Breast epithelium (tissue), 4 donors: ENCODE measurements at regions not wholly inside any gene's neighbourhood (a gene's known extent, or its start where the extent isn't known, plus 50 kb on each side); places are given as distances from the start of the nearest gene placed in this dataset.
"Not testable (repeated sequence)": the region's sequence is repeated elsewhere in the genome, so short reads cannot be mapped to it uniquely, and the experiment has no call there.

Experiments used
- DNase-seq, 2 donors: peaks; one replicate each; pipeline ENCODE4 v3.0.0-alpha.2; 2019; ENCODE audit warnings: low spot score in 2 of 2
- H3K27ac ChIP-seq, 2 donors: fragments of 200-600 bp; sonication (generic) in 1 of 2; one replicate each; pipeline ENCODE4 v1.5.1; 2016 to 2019; ENCODE audit warnings: mild to moderate bottlenecking in 1 of 2
- H3K27me3 ChIP-seq, 2 donors: fragments of 200-600 bp; sonication (generic) in 1 of 2; one replicate each; pipeline versions ENCODE4 v1.5.1 to v1.6.0; 2017 to 2019; ENCODE audit warnings: control low read depth in 1 of 2, mild to moderate bottlenecking in 1 of 2
- H3K36me3 ChIP-seq: fragments of 200-600 bp; one replicate; pipeline ENCODE4 v1.5.1; 2019
- H3K4me1 ChIP-seq, 2 donors: fragments of 200-600 bp; sonication (generic); one replicate each; pipeline ENCODE4 v1.5.1; 2016 to 2019; ENCODE audit warnings: control low read depth in 1 of 2
- H3K4me3 ChIP-seq, 3 donors: fragments of 200-600 bp; sonication (generic); 1 replicate in 2 of 3; 2 replicates in 1 of 3; pipeline ENCODE4 v1.5.1; 2016 to 2019; ENCODE audit warnings: mild to moderate bottlenecking in 3 of 3, moderate library complexity in 2 of 3
- H3K9me3 ChIP-seq, 2 donors: fragments of 200-600 bp; sonication (generic) in 1 of 2; one replicate each; pipeline ENCODE4 v1.5.1; 2016 to 2019; ENCODE audit warnings: control low read depth in 1 of 2
- CTCF ChIP-seq, 3 donors: fragments of 450-650 bp; IDR thresholded peaks; one replicate each; pipeline ENCODE4 v1.5.1; 2016 to 2017; ENCODE audit warnings: antibody characterized with exemption in 3 of 3, mild to moderate bottlenecking in 3 of 3, moderate library complexity in 3 of 3
- POLR2A ChIP-seq: fragments of 450-650 bp; IDR thresholded peaks from one replicate; pipeline ENCODE4 v1.6.1; 2016; ENCODE audit warnings: antibody characterized with exemption, mild to moderate bottlenecking, moderate library complexity
- POLR2AphosphoS5 ChIP-seq, 3 donors: sonication (generic); formaldehyde crosslinking; IDR thresholded peaks; one replicate each; pipeline ENCODE4 v1.6.1; 2017; ENCODE audit warnings: antibody characterized with exemption in 3 of 3
- intact Hi-C: fragments of 100-400 bp; cut with DNase I; formaldehyde crosslinking; loops from one replicate; pipeline ENCODE4 v1.15.1; 2023; ENCODE audit warnings: low total_unique reads

GRCh38 chr9:81317223-81317622 lies 372.1 kb downstream of the TLE1 start:
- TF ChIP-seq CTCF (IDR thresholded peaks at IDR 0.05): no peak
- no peak for TF ChIP-seq POLR2AphosphoS5 (IDR thresholded peaks at IDR 0.05)
- no peak for TF ChIP-seq POLR2A
- Histone ChIP-seq H3K9me3 (no peaks in the 10 kb centered on the region), H3K4me3 (no peak overlapping the region), H3K36me3 (no peaks in the 10 kb centered on the region), H3K27ac (no peak overlapping the region), H3K4me1 (no peaks in the 10 kb centered on the region), H3K27me3 (no peaks in the 10 kb centered on the region)
- no peak for DNase-seq
- intact Hi-C loops: no loop called here

- Histone ChIP-seq H3K4me3 (no peak overlapping the region), H3K36me3 (no peaks in the 10 kb centered on the region), H3K4me1 (no peaks in the 10 kb centered on the region), H3K9me3 (no peaks in the 10 kb centered on the region), H3K27ac (no peak overlapping the region), H3K27me3 (no peaks in the 10 kb centered on the region)
- TF ChIP-seq POLR2AphosphoS5 (IDR thresholded peaks at IDR 0.05): no peak
- no peak for TF ChIP-seq POLR2A
- no peak for TF ChIP-seq CTCF (IDR thresholded peaks at IDR 0.05)
- no peak for DNase-seq
- intact Hi-C loops: no loop called here
These were observed 374.9 kb downstream of the TLE1 start for GRCh38 chr9:81314490-81314889.

GRCh38 chr9:81313877-81314276 lies 375.5 kb downstream of the TLE1 start:
- intact Hi-C loops: no loop called here
- Histone ChIP-seq H3K27ac (no peak overlapping the region), H3K36me3 (no peaks in the 10 kb centered on the region), H3K4me1 (no peaks in the 10 kb centered on the region), H3K9me3 (no peaks in the 10 kb centered on the region), H3K27me3 (no peaks in the 10 kb centered on the region), H3K4me3 (no peak overlapping the region)
- DNase-seq: no peak
- TF ChIP-seq POLR2AphosphoS5 (IDR thresholded peaks at IDR 0.05) (no peak), CTCF (IDR thresholded peaks at IDR 0.05) (no peak), POLR2A (no peak)

GRCh38 chr9:81312346-81312745 lies 377.0 kb downstream of the TLE1 start:
- Histone ChIP-seq H3K36me3 (no peaks in the 10 kb centered on the region), H3K9me3 (no peaks in the 10 kb centered on the region), H3K27me3 (no peaks in the 10 kb centered on the region), H3K4me1 (no peaks in the 10 kb centered on the region), H3K4me3 (no peak overlapping the region), H3K27ac (no peak overlapping the region)
- DNase-seq: no peak
- TF ChIP-seq CTCF (IDR thresholded peaks at IDR 0.05): no peak
- TF ChIP-seq POLR2A: no peak
- no peak for TF ChIP-seq POLR2AphosphoS5 (IDR thresholded peaks at IDR 0.05)
- intact Hi-C loops: no loop called here

GRCh38 chr9:81308404-81308803 lies 380.9 kb downstream of the TLE1 start:
- no peak for TF ChIP-seq POLR2AphosphoS5 (IDR thresholded peaks at IDR 0.05)
- TF ChIP-seq POLR2A: no peak
- TF ChIP-seq CTCF (IDR thresholded peaks at IDR 0.05): no peak
- intact Hi-C loops: no loop called here
- H3K27me3 ChIP-seq: no peaks in the 10 kb centered on the region
- H3K4me3 ChIP-seq: no peak overlapping the region
- H3K27ac ChIP-seq: no peak overlapping the region
- H3K36me3 ChIP-seq: no peaks in the 10 kb centered on the region
- DNase-seq: no peak
- H3K4me1 ChIP-seq: no peaks in the 10 kb centered on the region
- no peaks in the 10 kb centered on the region for H3K9me3 ChIP-seq

- DNase-seq, H3K4me1 ChIP-seq, intact Hi-C loops, H3K27ac ChIP-seq, H3K4me3 ChIP-seq, H3K9me3 ChIP-seq, H3K36me3 ChIP-seq, H3K27me3 ChIP-seq: not testable (repeated sequence)
These were observed 381.6 kb downstream of the TLE1 start for GRCh38 chr9:81307791-81308190.
